CD1c-positive myeloid dendritic cell (primary cell): ENCODE measurements at regions not wholly inside any gene's neighbourhood (a gene's known extent, or its start where the extent isn't known, plus 50 kb on each side); places are given as distances from the start of the nearest gene placed in this dataset.

Source experiments
- DNase-seq: peaks from one replicate; pipeline ENCODE4 v3.0.0-alpha.2; 2016; ENCODE audit errors: extremely low spot score

DNA sequence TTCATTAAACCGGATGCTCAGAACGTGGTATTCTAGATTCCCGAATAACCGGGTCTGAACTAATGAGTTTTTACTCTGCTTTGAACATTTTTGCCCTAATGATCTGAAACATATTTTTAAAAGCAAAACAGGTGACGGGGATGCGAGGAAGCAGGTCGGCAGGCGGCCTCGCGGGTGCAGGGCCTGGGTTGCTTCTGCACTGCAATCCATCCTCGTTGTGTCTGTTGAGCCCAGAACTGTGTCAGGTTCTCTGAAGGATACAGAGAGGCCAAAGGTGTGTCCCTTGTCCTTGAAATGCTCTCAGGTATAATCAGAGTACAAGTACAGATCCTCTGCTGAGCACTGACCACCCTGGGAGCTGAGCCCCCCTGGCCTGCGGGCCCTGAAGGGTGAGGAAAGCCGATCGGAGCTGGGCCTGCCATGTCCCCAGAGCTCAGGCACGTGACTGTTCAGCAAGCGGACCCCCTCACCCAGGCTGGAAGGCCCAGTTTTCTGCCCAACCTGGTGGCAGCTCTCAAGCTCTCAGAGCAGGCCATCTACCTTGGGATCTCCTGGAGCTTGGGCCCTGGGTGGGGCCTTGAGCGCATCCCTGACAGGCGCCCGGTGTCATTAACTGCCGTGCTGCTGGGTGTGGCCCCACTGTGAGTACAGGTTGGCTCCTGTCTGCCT, 151.8 kb downstream of the OLFM1 start:
- DNase-seq = no peak

DNA sequence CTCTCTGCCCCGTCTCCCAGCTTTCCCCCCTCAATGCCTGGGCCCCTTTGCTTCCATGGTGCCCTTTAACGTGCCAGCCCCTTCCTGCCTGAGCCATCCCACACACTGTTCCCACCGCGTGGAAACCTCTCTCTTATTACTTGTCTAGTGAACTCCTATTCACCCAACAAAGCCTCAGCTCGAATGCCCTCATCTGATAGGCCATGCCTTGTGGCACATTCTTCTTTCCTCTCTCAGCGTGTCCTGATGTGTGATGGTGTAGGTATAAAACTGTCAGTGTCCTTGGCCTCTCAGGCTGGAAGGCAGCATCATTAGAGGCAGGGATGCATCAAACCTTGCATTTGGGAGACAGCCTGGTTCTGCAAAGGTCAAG, 152.3 kb downstream of the OLFM1 start:
- no peak for DNase-seq

DNA sequence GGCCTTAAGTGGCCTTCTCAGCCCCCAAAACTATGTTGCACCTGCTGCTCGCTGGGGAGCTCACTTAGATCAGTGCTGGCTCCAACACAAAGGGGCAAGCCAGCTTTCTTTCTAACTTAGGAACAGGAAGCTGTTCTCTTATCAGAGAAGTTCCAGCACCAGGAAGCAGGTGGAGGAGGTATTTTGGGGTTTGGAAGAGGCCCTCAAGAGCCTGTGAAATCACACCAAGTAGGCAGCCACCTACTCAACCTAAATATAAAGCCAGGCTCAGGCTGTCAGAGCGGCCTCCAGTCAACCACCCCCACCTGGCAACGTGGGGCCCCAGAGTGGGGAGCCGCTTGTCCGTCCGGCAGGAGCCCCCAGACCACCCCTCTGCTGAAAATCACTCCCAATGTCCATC, 152.8 kb downstream of the OLFM1 start:
- DNase-seq = no peak

DNA sequence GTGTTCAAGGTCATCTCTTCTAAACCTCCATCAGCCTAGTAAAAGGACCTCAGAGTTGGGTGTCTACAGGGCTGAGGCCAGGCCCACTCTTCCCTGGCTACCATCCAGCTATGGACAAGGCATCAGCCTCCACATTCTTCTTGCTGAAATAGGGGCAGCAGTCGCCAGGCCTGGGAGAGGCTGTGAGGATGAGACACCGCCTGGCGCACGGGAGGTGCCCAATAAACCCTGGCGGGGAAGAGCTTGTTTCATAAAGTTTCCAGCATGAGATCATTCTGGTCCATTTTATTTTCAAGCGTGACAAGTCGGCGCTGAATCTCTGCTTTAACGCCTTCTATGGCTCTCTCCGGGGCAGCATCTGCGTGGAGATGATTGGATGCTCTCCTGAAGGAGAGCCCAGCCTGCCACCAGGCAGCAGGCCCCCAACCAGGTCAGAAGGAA, 153.4 kb downstream of the OLFM1 start:
- DNase-seq = no peak

DNA sequence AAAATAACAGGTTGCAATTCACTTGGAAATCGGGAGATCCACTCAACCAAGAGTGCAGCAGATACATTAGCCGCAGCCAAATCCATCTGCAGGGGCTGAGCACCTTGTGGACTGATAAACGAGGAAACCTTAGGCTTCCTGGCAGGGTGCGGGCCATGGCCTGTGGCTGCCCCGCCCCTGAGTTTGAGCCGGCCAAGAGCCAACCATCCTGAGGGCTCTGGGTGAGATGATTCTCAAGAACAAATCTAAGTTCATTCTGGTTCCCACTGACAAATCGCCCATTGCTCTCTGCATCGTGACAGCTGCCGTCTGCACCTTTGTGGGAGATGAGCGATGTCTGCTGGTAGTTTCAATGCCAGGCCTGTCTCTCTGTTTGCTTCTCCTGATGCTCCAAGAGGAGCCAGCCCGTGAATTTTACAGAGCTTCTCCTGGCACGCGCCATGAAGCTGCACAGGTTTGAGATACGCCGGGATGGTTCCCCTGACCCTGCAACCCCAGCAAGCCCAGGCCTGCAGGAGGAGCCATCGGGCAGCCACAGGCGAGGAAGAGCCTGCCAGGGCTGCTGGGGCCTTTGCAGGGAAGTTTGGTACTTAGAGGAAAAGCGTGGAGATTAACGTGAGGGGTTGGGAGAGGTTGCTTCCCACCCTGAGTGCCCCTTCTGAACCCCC, 154.0 kb downstream of the OLFM1 start:
- no peak for DNase-seq

DNA sequence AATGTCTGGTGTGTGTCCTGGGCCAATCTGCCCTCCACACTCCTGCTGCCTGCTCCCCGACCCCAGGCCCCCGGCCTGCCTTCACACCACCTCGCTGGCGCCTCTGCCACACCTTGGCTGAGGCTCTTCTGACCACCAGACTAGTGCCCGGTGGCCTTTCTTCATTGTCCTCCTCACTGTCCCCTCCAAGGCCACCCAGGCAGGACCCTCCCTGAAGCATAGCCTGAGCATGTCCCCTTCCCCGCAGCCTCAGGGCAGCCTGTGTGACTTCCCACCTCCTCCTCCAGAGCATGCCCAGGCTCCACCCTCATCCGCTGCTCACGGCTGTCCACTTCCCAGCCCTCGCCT, 154.6 kb downstream of the OLFM1 start:
- DNase-seq = no peak

DNA sequence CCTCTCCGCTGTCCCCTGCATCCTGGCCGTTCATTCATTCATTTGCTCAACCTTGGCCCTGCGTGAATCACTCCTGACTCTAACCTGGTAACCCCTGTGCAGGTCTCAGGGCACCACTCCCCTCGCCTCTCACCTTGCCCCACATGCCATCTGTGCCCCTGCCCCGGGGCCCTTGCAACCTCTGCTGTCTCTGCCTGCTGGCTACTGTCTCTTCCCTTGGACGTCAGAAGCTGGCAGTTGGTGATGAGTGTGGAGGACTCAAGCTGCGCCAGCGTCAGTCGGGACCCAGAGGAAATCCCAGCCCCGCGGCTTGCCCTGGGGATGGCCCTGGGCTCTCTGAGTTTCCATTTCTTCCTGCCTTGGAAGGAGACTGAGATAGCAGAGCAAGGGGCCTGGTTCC, 154.9 kb downstream of the OLFM1 start:
- no peak for DNase-seq

DNA sequence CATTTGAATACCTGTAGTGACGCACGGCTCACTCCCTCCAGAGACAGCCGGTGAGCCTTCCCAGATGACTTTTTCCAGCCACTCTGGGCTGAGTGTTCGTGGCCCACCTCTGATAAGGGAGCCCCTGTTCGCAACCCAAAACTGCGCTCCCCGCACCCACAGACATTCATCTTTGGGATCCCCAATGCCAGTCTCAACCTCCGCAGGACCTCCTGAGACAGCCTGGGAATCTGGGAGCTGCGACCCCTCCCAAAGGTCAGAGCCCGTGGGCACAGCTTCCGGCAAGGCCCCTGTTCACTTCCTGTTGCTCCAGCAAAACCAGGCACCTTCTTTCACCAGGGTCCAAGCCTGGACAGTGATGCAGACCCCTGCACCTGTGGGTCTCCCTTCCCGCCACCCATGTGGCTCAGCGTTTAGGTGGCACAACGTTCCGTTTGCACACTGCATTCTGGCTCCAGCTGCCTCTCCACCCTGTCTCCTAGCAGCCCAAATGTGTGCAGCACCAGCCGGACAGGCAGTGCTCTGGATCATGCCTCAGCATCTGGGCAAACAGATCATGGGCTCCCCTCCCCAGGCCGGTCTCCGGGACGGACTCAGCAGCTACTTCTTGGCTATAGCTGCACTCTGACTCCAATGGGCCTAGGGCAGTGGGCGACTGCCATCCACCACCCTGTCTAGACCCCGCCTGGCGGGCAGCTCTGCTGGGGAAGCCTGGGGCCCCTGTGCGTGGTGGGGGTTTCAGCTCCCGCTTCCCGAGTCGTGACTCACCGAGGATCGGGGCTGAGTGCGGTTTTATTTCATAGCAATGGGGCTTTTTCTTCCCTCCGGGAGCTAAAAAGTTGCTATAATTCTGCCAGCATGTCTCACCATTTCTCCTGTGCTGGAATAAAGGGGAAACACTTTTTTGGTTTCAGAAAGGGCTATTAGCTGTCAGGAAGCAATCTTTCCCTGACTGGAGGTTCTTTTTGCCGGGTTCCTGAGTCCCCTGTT, 156.0 kb downstream of the OLFM1 start:
- no peak for DNase-seq

DNA sequence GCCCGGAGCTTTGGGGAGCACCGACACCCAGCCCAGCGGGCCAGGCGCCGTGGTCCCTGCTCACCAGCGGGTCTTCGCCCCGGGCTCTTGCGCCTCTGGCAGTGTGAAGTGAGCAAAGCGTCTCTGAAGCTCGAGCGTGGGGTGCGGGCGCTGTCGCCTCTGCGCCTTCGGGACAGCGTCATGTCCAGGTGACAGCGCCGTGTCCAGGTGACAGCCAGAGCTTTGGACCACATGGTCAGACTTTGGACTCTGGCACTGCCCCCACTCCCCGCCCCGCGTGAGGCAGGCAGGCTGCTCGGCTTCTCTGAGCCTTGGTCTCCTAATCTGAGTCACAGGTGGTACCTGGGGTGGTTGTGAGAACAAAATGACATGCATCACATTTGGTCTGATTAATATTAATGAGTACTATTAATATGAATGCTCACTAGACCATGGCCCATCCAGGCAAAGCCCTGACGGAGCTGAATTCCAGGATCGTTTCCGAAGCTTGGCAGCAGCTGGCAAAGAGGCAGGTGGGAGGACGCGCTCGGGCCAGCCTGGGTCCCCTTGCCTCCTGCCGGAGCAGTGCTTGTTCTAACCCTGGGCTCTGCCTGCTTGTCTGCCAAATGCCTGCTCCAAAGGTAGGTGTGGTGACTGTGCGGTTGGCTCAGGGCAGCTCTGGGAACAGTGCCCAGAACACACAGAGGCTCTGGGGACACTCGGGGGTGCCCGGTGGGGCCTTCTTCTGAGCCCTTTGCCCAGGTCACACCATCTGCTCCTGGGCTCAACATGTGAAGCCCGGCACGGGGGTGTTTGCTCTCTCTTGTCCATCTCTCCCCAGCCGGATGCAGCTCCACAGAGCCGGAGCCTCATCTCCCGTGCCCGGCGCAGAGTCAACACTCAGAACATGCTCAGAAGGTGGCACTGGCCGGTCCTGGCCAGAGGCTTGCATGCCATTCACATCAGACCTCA, 157.1 kb downstream of the OLFM1 start:
- DNase-seq = no peak

DNA sequence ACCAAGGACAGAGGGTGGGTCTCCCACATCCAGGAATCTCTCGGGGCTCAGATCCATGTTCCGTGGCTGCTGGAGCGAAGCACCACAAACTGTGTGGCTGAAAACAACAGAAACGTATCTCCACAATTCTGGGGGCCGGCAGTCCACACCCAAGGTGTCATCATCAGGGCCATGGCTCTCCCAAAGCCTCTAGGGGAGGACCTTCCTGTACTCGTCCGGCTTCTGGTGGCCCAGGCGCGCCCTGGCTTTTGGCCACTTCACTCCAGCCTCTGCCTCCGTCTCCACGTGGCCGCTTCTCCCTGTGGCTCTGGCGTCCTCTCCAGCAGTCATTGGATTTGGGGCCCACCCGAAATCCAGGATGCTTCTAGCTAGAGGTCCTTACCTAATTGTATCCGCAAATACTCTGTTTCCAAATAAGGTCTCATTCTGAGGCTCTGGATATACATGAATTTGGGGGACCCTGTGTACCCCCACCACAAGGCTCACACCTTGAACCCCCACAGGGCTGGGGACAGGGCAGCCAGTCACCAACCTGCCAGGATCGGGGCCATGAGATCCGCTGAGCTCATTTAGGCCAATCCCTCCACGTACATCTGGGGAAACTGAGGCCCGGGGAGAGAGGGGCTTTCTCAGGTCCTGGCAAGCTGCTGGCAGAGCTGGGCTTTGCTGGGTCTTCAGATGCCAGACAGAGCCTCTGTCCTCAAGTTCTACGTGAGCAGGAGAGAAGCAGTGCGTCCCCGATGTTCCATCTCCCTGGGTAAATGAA, 158.2 kb downstream of the OLFM1 start:
- DNase-seq = no peak

DNA sequence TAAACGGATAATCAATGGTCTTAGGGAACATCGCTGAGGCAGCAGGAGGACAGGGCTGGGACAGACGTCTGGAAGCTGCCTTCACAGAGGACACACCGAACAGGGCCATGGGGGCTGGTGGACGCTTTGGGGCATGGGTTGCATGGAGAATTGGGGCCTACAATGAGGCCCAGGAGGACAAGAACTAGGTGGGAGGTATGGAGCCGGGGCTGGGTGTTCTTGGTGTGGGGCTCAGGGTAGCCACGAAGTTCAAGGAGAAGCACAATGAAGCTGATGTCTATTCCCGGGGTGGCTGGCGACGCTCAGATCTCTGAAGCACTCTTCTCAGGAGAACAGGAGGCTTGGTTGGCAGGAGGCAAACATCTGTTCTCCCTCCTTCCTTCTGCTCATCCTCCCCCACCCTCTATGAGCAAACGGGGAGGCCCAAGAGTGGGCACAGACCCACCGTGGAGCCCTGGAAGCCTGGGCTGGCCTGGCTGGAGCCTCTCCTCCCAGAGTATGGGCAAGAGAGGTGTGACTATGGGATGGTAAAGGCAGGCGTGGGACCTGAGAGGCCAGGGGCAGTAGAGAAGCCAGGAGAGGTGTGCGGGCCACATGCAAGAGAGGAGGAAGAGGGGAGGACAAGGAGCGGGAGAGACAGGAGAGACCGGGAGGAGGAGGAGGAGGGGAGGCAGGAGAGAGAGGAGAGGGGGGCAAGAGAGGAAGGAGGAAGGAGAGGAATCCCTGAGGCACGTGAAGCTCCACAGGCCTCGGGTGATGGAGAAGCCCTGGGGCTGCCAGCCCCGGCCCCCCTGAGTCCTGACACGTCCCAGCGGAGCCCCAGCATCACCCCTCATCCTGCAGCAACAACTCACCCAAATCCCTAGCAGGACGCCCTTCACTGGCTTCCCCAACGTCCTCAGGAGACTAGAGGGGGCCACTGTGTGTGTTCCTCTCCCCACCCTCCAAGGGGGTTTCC, 159.1 kb downstream of the OLFM1 start:
- no peak for DNase-seq

DNA sequence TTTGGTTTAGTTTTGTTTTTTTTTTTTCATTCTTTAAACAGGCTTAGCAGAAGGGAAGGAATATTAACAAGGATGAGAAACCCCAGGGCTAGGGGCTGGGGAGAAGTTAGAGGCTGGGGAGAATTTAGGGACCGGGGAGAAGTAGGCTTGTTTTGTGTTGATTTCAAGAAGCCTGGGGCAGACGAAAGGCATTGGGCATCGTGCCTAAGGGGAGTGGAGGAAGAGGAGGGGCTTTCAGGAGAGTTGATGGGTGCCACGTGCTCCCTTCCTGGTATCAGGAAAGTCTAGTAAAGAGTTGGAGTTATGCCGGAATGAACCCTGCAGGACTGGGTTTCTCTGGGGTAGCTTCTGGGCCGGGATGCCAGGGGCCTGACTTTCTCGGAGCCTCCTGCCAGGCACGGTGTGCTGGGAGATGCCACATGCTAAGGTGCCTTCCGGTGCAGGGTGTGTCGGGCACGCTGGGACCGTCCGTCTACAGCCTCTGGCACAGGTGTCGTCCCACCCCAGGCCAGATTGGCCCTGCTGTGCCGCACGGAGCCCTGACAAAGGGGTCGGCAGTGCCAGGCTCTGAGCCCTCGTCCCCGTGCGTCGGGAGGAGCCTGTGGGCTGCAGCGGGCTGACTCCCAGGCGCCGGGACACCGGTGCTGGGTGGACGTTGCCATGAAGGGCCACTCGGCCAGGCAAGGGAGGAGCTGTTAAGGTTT, 159.9 kb downstream of the OLFM1 start:
- DNase-seq = no peak

DNA sequence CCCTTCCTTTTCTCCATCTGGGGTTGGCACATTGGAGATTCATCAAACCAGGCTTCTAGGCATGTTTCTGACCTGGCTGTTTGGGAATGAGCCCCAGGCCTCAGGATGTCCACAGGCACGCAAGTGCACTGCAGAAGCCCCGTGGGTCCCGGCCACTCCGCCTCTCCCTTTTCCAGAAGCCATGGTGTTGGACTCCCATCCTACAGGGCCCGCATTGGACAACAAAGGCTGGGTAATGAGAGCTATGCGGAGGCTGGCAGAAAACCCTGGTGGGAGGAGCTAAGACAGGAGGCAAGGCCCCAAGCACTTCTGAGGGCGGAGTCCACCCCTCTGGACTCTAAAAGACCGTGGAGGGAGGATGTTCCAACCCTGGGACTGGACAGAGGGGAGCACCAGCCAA, 160.6 kb downstream of the OLFM1 start:
- DNase-seq = no peak

DNA sequence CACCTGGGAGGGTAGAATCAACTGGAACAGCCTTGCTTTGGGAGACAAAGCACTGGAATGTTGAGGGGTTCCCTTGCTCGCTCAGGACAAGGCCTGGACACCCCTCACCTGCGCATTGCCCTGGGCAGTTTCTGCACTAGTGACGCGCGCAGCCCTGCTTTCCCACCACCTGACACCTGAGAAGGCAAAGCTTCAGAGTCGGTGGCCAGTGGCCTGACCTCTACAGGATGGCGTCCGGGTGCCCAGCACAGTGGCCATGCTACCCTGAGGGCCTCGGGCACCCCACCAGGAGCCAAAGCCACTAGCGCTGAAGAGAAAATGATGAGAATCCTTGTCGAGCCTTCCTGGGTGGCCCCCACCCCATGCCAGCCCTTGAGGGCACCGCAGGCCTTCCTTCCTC, 161.3 kb downstream of the OLFM1 start:
- no peak for DNase-seq

DNA sequence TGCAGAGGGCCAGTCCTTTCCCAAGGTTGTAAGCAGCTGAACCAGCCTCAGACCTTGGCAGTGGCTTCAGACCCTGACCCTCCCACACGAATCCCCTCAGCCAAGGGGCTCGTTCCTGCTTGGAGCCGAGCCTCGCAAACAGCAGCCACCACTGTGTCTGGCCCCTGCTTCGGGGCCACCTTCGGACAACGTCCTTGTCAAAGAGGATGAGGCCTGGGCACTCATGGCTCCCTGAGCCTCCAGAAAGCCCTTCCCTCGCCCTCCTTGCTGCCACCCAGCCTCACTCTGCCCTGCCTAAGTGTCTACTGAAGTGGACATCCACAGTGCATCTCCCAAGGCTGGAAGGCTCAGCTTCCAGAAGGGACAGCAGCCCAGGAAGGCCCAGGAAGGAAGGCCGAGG, 161.7 kb downstream of the OLFM1 start:
- DNase-seq = no peak

DNA sequence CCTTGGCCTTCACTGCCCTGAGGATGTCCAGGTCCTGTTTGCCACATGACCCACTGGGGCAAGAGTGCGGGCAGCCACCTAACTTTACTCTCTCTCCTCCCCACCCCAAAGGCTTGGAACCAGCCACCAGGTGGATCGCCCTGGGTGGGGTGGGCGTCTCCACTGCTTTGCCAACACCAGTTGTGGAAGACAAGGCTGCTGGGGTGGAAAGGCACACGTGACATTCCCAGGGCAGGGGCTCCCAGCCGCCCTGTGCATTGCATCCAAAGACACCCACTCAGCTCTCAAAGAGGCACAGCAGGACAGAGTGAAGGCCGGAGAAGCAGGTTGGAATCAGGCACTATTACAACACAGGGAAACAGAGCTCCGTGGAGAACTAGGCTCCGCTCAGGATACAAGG, 162.2 kb downstream of the OLFM1 start:
- no peak for DNase-seq

DNA sequence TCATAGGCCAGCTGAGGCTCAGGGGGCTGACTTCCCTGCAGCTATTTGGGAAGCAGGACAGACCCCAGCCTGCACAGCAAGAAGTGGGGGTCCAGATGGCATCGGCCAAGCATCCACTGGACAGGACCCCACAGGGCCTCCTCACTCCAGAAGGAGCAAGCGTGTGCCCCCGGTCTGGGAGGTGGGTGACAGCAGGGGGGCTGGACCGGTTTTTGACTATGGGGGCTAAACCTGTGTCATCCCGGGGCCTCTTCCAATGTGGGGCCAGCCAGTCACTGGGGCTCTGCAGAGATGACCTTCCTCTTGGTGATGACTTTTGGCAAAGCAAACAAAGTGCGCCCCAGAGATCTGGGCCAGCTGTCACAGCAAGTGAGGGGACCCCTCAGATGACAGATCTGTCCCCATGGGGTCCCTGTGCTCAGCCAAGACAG, 163.9 kb downstream of the OLFM1 start:
- DNase-seq = no peak

DNA sequence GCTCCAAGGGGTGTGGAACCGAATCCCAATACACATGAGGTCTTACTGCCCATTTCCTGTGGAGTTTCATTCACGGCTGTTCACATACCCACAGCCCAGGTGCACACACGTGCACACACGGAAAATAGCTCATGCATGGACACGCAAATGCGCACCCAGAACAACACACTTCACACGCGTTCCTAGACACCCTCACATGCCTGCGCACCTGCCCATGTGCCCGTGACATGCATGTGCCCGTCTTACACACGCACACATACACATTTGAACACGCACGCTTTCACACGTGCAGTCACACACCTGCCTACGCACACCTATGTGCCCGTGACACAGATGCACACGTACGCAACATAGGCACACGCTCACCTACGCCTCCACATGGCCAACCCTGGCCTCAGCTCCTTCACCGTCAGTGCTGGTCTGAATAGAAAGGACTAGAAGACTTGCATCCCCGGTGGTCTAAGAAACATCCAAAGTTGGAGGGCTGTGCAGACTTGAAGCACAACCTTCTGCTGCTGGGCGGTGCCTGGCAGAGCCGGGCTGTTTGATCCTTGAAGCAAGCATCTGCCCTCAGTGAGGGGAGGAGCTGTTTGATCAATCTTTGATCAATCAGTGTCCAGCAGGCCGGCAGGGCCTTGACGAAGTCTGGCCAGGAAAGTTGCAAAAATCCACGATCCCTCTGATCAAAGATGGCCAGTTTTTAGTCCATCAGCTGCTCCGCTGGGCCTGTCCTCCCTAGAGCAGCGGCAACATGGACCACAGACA, 164.7 kb downstream of the OLFM1 start:
- no peak for DNase-seq
